Endothelial cell of umbilical vein (primary cell): ENCODE measurements at regions not wholly inside any gene's neighbourhood (a gene's known extent, or its start where the extent isn't known, plus 50 kb on each side); places are given as distances from the start of the nearest gene placed in this dataset.

ENCODE experiments used
- EZH2 ChIP-seq: IDR thresholded peaks from 2 replicates; pipeline ENCODE4 v1.6.1; 2012; ENCODE audit warnings: borderline replicate concordance, low read depth, mild to moderate bottlenecking, moderate library complexity, low read length, inconsistent platforms; ENCODE audit not compliant: severe bottlenecking
- FOS ChIP-seq: IDR thresholded peaks from 2 replicates; pipeline ENCODE4 v1.6.1; 2011; ENCODE audit warnings: mild to moderate bottlenecking, low read length, moderate library complexity, borderline replicate concordance; ENCODE audit not compliant: insufficient read depth
- MYC ChIP-seq: IDR thresholded peaks from one replicate; pipeline ENCODE4 v1.6.1; 2011; ENCODE audit warnings: mild to moderate bottlenecking, low read depth, low read length
- POLR2A ChIP-seq: IDR thresholded peaks from 2 replicates; pipeline ENCODE4 v1.6.1; 2012; ENCODE audit warnings: low read depth, mild to moderate bottlenecking, control low read depth, low read length
- POLR2AphosphoS5 ChIP-seq: IDR thresholded peaks from 2 replicates; pipeline ENCODE4 v1.6.1; 2012; ENCODE audit warnings: low read depth, mild to moderate bottlenecking, control low read depth, low read length, moderate library complexity; ENCODE audit not compliant: insufficient read depth
- TF ChIP-seq, protein P1 (sequence below): IDR thresholded peaks from 2 replicates; pipeline ENCODE4 v1.6.1; 2011; ENCODE audit not compliant: insufficient read depth, insufficient read length
- TF ChIP-seq, protein P2 (sequence below), 2 donors: IDR thresholded peaks; 1 replicate in 1 of 2; 2 replicates in 1 of 2; pipeline ENCODE4 v1.5.1; 2011; ENCODE audit warnings: low read length in 2 of 2, mild to moderate bottlenecking in 2 of 2, moderate library complexity in 2 of 2, control low read depth in 1 of 2, inconsistent platforms in 1 of 2, low read depth in 1 of 2; ENCODE audit not compliant: insufficient read depth in 1 of 2; ENCODE audit errors: extremely low read depth in 1 of 2

GRCh38 chr6:14276071-14276470, 158.5 kb downstream of the CD83 start:
- TF ChIP-seq POLR2A (no peak), EZH2 (no peak), POLR2AphosphoS5 (no peak), MYC (no peak), FOS (no peak)
- TF ChIP-seq, protein P1, sequence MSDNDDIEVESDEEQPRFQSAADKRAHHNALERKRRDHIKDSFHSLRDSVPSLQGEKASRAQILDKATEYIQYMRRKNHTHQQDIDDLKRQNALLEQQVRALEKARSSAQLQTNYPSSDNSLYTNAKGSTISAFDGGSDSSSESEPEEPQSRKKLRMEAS = no peak
- TF ChIP-seq, protein P2, sequence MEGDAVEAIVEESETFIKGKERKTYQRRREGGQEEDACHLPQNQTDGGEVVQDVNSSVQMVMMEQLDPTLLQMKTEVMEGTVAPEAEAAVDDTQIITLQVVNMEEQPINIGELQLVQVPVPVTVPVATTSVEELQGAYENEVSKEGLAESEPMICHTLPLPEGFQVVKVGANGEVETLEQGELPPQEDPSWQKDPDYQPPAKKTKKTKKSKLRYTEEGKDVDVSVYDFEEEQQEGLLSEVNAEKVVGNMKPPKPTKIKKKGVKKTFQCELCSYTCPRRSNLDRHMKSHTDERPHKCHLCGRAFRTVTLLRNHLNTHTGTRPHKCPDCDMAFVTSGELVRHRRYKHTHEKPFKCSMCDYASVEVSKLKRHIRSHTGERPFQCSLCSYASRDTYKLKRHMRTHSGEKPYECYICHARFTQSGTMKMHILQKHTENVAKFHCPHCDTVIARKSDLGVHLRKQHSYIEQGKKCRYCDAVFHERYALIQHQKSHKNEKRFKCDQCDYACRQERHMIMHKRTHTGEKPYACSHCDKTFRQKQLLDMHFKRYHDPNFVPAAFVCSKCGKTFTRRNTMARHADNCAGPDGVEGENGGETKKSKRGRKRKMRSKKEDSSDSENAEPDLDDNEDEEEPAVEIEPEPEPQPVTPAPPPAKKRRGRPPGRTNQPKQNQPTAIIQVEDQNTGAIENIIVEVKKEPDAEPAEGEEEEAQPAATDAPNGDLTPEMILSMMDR (IDR thresholded peaks at IDR 0.05; ENCODE audit: extremely low read depth in 1 of 2, insufficient read depth in 1 of 2, low read depth in 1 of 2, low read length in 2 of 2) = no peak
